ENCODE measurements at regions not wholly inside any gene's neighbourhood (a gene's known extent, or its start where the extent isn't known, plus 50 kb on each side); places are given as distances from the start of the nearest gene placed in this dataset.

GRCh38 chr1:213679153-213679552, 308.6 kb upstream of the PROX1 start:
- H3K9ac ChIP-seq (ENCODE audit: low read depth, low read length), result no peak overlapping the region
- H3K4me1 ChIP-seq (ENCODE audit: control insufficient read depth, insufficient read depth, low read length), result no peaks in the 10 kb centered on the region
- H3K36me3 ChIP-seq (ENCODE audit: control insufficient read depth, insufficient read depth, low read length), result no peaks in the 10 kb centered on the region
- H3K27me3 ChIP-seq (ENCODE audit: control insufficient read depth, insufficient read depth, low read length), result no peaks in the 10 kb centered on the region
- no peaks in the 10 kb centered on the region for H3K9me3 ChIP-seq (ENCODE audit: control insufficient read depth, insufficient read depth, low read length)
- H3K4me3 ChIP-seq (ENCODE audit: low read depth, low read length), result no peak overlapping the region
- H3K27ac ChIP-seq (ENCODE audit: low read depth, low read length), result no peak overlapping the region

- Histone ChIP-seq H3K9ac (ENCODE audit: low read depth, low read length) (no peak overlapping the region), H3K4me3 (ENCODE audit: low read depth, low read length) (no peak overlapping the region), H3K4me1 (ENCODE audit: control insufficient read depth, insufficient read depth, low read length) (no peaks in the 10 kb centered on the region), H3K27me3 (ENCODE audit: control insufficient read depth, insufficient read depth, low read length) (no peaks in the 10 kb centered on the region), H3K36me3 (ENCODE audit: control insufficient read depth, insufficient read depth, low read length) (no peaks in the 10 kb centered on the region), H3K9me3 (ENCODE audit: control insufficient read depth, insufficient read depth, low read length) (no peaks in the 10 kb centered on the region), H3K27ac (ENCODE audit: low read depth, low read length) (no peak overlapping the region)
Observed at GRCh38 chr1:213680677-213681325, 307.0 kb upstream of the PROX1 start.

- no peak overlapping the region for H3K9ac ChIP-seq (ENCODE audit: low read depth, low read length)
- no peaks in the 10 kb centered on the region for H3K27me3 ChIP-seq (ENCODE audit: control insufficient read depth, insufficient read depth, low read length)
- H3K4me3 ChIP-seq (ENCODE audit: low read depth, low read length), result no peak overlapping the region
- no peak overlapping the region for H3K27ac ChIP-seq (ENCODE audit: low read depth, low read length)
- no peaks in the 10 kb centered on the region for H3K36me3 ChIP-seq (ENCODE audit: control insufficient read depth, insufficient read depth, low read length)
- H3K4me1 ChIP-seq (ENCODE audit: control insufficient read depth, insufficient read depth, low read length), result no peaks in the 10 kb centered on the region
- H3K9me3 ChIP-seq (ENCODE audit: control insufficient read depth, insufficient read depth, low read length), result no peaks in the 10 kb centered on the region
Observed at GRCh38 chr1:213681788-213682340, 305.9 kb upstream of the PROX1 start.

GRCh38 chr1:213683529-213683928, 304.2 kb upstream of the PROX1 start:
- H3K27me3 ChIP-seq (ENCODE audit: control insufficient read depth, insufficient read depth, low read length), result no peaks in the 10 kb centered on the region
- H3K36me3 ChIP-seq (ENCODE audit: control insufficient read depth, insufficient read depth, low read length), result no peaks in the 10 kb centered on the region
- H3K27ac ChIP-seq (ENCODE audit: low read depth, low read length), result no peak overlapping the region
- no peak overlapping the region for H3K4me3 ChIP-seq (ENCODE audit: low read depth, low read length)
- H3K9ac ChIP-seq (ENCODE audit: low read depth, low read length), result no peak overlapping the region
- no peaks in the 10 kb centered on the region for H3K4me1 ChIP-seq (ENCODE audit: control insufficient read depth, insufficient read depth, low read length)
- no peaks in the 10 kb centered on the region for H3K9me3 ChIP-seq (ENCODE audit: control insufficient read depth, insufficient read depth, low read length)

GRCh38 chr1:213684454-213684853, 303.3 kb upstream of the PROX1 start:
- Histone ChIP-seq H3K27me3 (ENCODE audit: control insufficient read depth, insufficient read depth, low read length) (no peaks in the 10 kb centered on the region), H3K9me3 (ENCODE audit: control insufficient read depth, insufficient read depth, low read length) (no peaks in the 10 kb centered on the region), H3K36me3 (ENCODE audit: control insufficient read depth, insufficient read depth, low read length) (no peaks in the 10 kb centered on the region), H3K27ac (ENCODE audit: low read depth, low read length) (no peak overlapping the region), H3K4me3 (ENCODE audit: low read depth, low read length) (no peak overlapping the region), H3K4me1 (ENCODE audit: control insufficient read depth, insufficient read depth, low read length) (no peaks in the 10 kb centered on the region), H3K9ac (ENCODE audit: low read depth, low read length) (no peak overlapping the region)

- Histone ChIP-seq H3K27ac (ENCODE audit: low read depth, low read length) (no peak overlapping the region), H3K9me3 (ENCODE audit: control insufficient read depth, insufficient read depth, low read length) (no peaks in the 10 kb centered on the region), H3K27me3 (ENCODE audit: control insufficient read depth, insufficient read depth, low read length) (no peaks in the 10 kb centered on the region), H3K9ac (ENCODE audit: low read depth, low read length) (no peak overlapping the region), H3K4me3 (ENCODE audit: low read depth, low read length) (no peak overlapping the region), H3K4me1 (ENCODE audit: control insufficient read depth, insufficient read depth, low read length) (no peaks in the 10 kb centered on the region), H3K36me3 (ENCODE audit: control insufficient read depth, insufficient read depth, low read length) (no peaks in the 10 kb centered on the region)
Observed at GRCh38 chr1:213685992-213686582, 301.7 kb upstream of the PROX1 start.

GRCh38 chr1:213686983-213687382, 300.8 kb upstream of the PROX1 start:
- Histone ChIP-seq H3K9me3 (ENCODE audit: control insufficient read depth, insufficient read depth, low read length) (no peaks in the 10 kb centered on the region), H3K9ac (ENCODE audit: low read depth, low read length) (no peak overlapping the region), H3K4me1 (ENCODE audit: control insufficient read depth, insufficient read depth, low read length) (no peaks in the 10 kb centered on the region), H3K4me3 (ENCODE audit: low read depth, low read length) (no peak overlapping the region), H3K36me3 (ENCODE audit: control insufficient read depth, insufficient read depth, low read length) (no peaks in the 10 kb centered on the region), H3K27ac (ENCODE audit: low read depth, low read length) (no peak overlapping the region), H3K27me3 (ENCODE audit: control insufficient read depth, insufficient read depth, low read length) (no peaks in the 10 kb centered on the region)

GRCh38 chr1:213687832-213688231, 299.9 kb upstream of the PROX1 start:
- Histone ChIP-seq H3K9me3 (ENCODE audit: control insufficient read depth, insufficient read depth, low read length) (no peaks in the 10 kb centered on the region), H3K9ac (ENCODE audit: low read depth, low read length) (no peak overlapping the region), H3K36me3 (ENCODE audit: control insufficient read depth, insufficient read depth, low read length) (no peaks in the 10 kb centered on the region), H3K4me1 (ENCODE audit: control insufficient read depth, insufficient read depth, low read length) (no peaks in the 10 kb centered on the region), H3K27ac (ENCODE audit: low read depth, low read length) (no peak overlapping the region), H3K27me3 (ENCODE audit: control insufficient read depth, insufficient read depth, low read length) (no peaks in the 10 kb centered on the region), H3K4me3 (ENCODE audit: low read depth, low read length) (no peak overlapping the region)

- Histone ChIP-seq H3K9me3 (ENCODE audit: control insufficient read depth, insufficient read depth, low read length) (no peaks in the 10 kb centered on the region), H3K27me3 (ENCODE audit: control insufficient read depth, insufficient read depth, low read length) (no peaks in the 10 kb centered on the region), H3K9ac (ENCODE audit: low read depth, low read length) (no peak overlapping the region), H3K4me3 (ENCODE audit: low read depth, low read length) (no peak overlapping the region), H3K36me3 (ENCODE audit: control insufficient read depth, insufficient read depth, low read length) (no peaks in the 10 kb centered on the region), H3K4me1 (ENCODE audit: control insufficient read depth, insufficient read depth, low read length) (no peaks in the 10 kb centered on the region), H3K27ac (ENCODE audit: low read depth, low read length) (no peak overlapping the region)
Observed at GRCh38 chr1:213688655-213689054, 299.1 kb upstream of the PROX1 start.

GRCh38 chr1:213689260-213689659, 298.5 kb upstream of the PROX1 start:
- H3K9me3 ChIP-seq (ENCODE audit: control insufficient read depth, insufficient read depth, low read length), result no peaks in the 10 kb centered on the region
- H3K4me3 ChIP-seq (ENCODE audit: low read depth, low read length), result no peak overlapping the region
- H3K36me3 ChIP-seq (ENCODE audit: control insufficient read depth, insufficient read depth, low read length), result no peaks in the 10 kb centered on the region
- H3K27ac ChIP-seq (ENCODE audit: low read depth, low read length), result no peak overlapping the region
- no peaks in the 10 kb centered on the region for H3K27me3 ChIP-seq (ENCODE audit: control insufficient read depth, insufficient read depth, low read length)
- H3K4me1 ChIP-seq (ENCODE audit: control insufficient read depth, insufficient read depth, low read length), result no peaks in the 10 kb centered on the region
- H3K9ac ChIP-seq (ENCODE audit: low read depth, low read length), result no peak overlapping the region

- no peaks in the 10 kb centered on the region for H3K4me1 ChIP-seq (ENCODE audit: control insufficient read depth, insufficient read depth, low read length)
- H3K9me3 ChIP-seq (ENCODE audit: control insufficient read depth, insufficient read depth, low read length), result no peaks in the 10 kb centered on the region
Observed at GRCh38 chr1:213690341-213690917, 297.3 kb upstream of the PROX1 start.

More at GRCh38 chr1:213690341-213690917, 297.3 kb upstream of the PROX1 start:
- Histone ChIP-seq H3K27me3 (ENCODE audit: control insufficient read depth, insufficient read depth, low read length) (no peaks in the 10 kb centered on the region), H3K4me3 (ENCODE audit: low read depth, low read length) (no peak overlapping the region), H3K27ac (ENCODE audit: low read depth, low read length) (no peak overlapping the region), H3K9ac (ENCODE audit: low read depth, low read length) (no peak overlapping the region), H3K36me3 (ENCODE audit: control insufficient read depth, insufficient read depth, low read length) (no peaks in the 10 kb centered on the region)
